GM19395 (cell line): ENCODE measurements at regions not wholly inside any gene's neighbourhood (a gene's known extent, or its start where the extent isn't known, plus 50 kb on each side); places are given as distances from the start of the nearest gene placed in this dataset.

Source experiments
- ATAC-seq: cut with Tn5 transposase; IDR thresholded peaks from one replicate; pipeline ENCODE4 v1.9.1; 2021; ENCODE audit warnings: mild to moderate bottlenecking, moderate library complexity; ENCODE audit not compliant: unreplicated experiment

- no peak for ATAC-seq
Measured at GRCh38 chr2:107428781-107429180, 397.9 kb upstream of the RGPD4 start.

GRCh38 chr2:107430006-107430405, 396.7 kb upstream of the RGPD4 start:
- ATAC-seq = no peak

- ATAC-seq = no peak
Measured at GRCh38 chr2:107430596-107431266, 396.0 kb upstream of the RGPD4 start.

GRCh38 chr2:107436281-107436680, 390.4 kb upstream of the RGPD4 start:
- no peak for ATAC-seq

- ATAC-seq = no peak
Measured at GRCh38 chr2:107437265-107437664, 389.4 kb upstream of the RGPD4 start.

- ATAC-seq = no peak
Measured at GRCh38 chr2:107437807-107438206, 388.9 kb upstream of the RGPD4 start.

- ATAC-seq = no peak
Measured at GRCh38 chr2:107448160-107448559, 378.5 kb upstream of the RGPD4 start.

GRCh38 chr2:107461301-107461700, 365.4 kb upstream of the RGPD4 start:
- ATAC-seq = no peak

GRCh38 chr2:107462181-107462580, 364.5 kb upstream of the RGPD4 start:
- ATAC-seq = no peak

- ATAC-seq = no peak
Measured at GRCh38 chr2:107466241-107466640, 360.5 kb upstream of the RGPD4 start.

GRCh38 chr2:107466984-107467773, 359.5 kb upstream of the RGPD4 start:
- no peak for ATAC-seq

- no peak for ATAC-seq
Measured at GRCh38 chr2:107469437-107469995, 357.2 kb upstream of the RGPD4 start.

GRCh38 chr2:107473150-107473549, 353.5 kb upstream of the RGPD4 start:
- ATAC-seq = no peak

GRCh38 chr2:107475859-107476258, 350.8 kb upstream of the RGPD4 start:
- ATAC-seq = no peak

GRCh38 chr2:107502539-107502938, 324.2 kb upstream of the RGPD4 start:
- no peak for ATAC-seq

- no peak for ATAC-seq
Measured at GRCh38 chr2:107511970-107512789, 314.5 kb upstream of the RGPD4 start.

GRCh38 chr2:107525406-107525805, 301.3 kb upstream of the RGPD4 start:
- ATAC-seq = no peak

GRCh38 chr2:107529146-107529545, 297.5 kb upstream of the RGPD4 start:
- ATAC-seq = no peak

- ATAC-seq = no peak
Measured at GRCh38 chr2:107530046-107530445, 296.6 kb upstream of the RGPD4 start.

GRCh38 chr2:107534926-107535325, 291.8 kb upstream of the RGPD4 start:
- ATAC-seq = no peak
